Hematopoietic multipotent progenitor cell treated with erythropoietin and hydrocortisone succinate and interleukin-3 and kit ligand, for 17 days (in vitro differentiated cells): ENCODE measurements at regions not wholly inside any gene's neighbourhood (a gene's known extent, or its start where the extent isn't known, plus 50 kb on each side); places are given as distances from the start of the nearest gene placed in this dataset.

Experiments used
- DNase-seq: peaks from one replicate; pipeline ENCODE4 v3.0.0-alpha.2; 2015; ENCODE audit warnings: low spot score

DNA sequence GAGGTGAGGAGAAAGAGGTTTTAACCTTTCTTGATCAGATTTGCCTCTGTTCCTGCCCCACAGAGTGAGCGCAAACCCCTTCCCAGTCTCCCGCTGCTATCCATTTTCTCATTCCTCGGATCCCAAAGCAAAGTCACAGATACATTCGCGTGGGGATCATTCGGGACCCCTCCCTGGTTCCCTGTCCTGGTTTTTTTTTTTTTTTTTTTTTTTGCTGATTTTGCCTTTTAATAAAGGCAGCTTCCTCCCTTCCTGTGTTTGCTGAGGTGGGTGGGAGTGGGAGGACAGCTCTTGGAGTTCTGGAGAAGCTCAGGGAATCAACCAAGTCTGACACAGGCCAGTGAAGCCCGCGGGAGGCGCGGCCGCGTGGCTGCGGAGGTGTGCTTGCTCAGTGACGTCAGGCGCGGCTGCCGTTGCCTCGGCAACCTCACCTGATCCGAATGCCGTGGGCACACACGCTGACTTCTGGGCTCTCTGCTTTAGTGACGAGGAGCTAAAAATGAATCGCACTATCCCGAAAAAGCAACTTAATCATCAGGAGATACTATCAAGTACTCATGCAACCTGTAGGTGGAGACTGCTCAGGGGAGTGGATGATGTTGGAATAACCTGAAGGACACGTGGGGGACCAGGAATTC lies 106.4 kb downstream of the TBX19 start:
- DNase-seq, result no peak

DNA sequence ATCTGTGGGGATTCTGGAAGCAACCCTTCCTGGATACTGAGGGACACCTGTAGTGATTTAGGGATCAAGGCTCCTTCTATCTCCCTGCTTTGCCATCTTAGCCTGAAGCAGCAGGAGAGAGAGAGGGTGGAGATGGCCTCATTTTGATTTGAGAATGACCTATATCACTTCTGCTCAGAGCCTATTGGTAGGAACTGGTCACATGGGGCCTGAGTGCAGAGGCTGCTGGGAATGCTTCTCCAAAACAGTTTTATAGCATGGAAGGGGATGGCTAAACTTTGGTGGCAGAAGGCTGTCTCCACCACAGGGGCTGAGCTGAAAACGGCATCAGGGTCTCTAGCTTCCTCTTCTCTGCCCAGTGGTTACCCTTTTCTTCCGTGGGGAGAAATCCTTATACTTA lies 105.8 kb downstream of the TBX19 start:
- no peak for DNase-seq

DNA sequence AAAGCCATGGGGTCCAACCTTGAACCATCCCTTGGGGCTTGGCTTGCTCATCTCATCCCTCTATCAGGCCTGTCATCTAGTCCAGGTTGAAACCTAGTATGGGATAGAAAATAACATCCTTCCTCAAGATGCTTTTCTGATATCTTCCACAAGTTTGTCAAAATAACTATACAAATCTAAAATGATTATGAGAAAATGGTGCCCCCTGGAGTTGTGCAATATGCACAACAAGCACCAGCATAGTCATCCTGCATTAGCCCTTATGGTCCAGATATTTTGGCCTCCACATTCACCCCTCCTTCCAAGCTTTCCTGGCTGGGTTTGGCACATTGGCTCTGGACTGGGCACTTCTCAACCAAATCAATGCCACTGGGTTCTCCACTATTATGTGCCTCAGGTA lies 101.2 kb downstream of the TBX19 start:
- no peak for DNase-seq

DNA sequence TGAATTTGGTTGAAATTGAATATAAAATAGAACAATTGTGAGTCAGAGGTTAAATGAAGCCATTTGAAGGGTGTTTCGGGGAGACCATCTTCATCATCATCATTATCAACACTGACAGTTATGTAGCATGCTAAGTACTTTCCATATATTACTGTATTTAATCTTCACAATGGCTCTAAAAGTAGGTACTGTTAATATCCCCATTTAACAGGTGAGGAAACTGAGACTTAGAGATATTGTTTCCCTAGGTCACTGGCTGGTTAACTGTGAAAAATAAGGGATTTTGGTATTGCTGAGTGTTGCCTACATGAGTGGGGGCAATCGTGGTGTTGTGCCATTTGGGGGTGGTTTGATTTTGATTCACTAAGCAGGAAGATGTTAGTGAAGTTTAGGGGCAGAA lies 100.3 kb downstream of the TBX19 start:
- DNase-seq, result no peak

DNA sequence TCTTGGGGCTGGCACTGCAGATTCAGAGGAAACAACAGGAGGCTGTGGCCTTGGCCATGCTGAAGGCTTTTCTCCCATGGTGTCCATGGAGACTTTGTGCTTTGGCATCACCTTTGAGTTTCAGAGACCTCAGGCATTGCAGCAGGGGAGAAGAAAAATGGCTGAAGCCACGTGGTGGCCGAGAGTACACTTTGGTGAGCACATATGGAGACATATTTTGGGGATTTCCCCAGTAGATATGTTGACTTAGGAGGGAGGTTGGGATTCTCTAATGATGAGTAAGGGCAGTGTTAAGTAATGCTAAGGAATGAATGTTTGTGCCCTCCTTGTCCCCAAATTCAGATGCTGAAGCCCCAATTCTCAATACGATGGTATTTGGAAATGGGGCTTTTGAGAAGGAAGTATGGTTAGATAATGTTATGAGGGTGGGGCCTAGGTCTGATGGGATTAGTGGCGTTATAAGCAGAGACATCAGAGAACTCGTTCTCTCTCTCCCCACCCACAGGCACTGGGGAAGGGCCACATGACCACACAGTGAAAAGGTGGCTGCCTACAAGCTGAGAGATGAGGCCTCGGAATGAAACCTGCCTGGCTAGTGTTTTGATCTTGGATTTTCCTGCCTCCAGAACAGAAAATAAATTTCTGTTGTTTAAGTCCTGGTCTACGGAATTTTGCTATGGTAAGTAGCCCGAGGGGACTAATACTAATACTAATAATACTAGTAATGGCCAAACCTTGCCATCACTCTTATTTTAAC lies 98.6 kb downstream of the TBX19 start:
- no peak for DNase-seq

DNA sequence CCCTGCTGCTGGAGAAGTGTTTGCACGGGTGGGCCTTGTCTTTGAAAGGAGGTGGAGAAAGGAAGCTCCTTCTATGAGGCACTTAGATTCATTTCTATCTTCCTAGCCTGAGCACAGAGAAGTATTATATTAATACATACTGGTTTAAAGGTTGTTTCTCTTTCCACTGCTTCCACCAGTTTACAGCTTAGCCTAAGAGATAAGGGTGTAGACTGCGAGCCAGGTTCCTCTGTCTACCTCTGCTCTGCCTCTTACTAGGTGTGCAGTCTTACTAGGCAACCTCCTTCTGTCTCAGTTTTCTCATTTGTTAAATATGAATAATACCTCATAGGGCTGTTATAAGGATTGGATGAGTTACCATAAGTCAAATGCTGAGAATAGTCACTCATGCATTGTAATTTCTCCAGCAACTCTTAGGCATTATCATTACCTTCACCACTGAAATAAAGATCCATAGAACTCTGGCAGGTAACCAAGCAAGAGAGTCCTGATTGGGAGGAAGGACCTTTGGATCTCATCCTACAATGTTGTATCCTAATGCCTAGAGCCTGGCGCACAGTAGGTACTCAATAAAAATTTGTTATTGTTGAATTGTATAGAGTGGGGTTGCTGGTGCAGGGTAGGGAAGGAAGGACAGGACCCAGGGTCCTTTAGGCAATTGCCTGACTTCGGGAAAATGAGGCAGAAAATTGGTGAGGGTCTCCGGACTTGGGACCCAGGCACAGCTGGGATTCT lies 95.1 kb downstream of the TBX19 start:
- DNase-seq, result no peak

DNA sequence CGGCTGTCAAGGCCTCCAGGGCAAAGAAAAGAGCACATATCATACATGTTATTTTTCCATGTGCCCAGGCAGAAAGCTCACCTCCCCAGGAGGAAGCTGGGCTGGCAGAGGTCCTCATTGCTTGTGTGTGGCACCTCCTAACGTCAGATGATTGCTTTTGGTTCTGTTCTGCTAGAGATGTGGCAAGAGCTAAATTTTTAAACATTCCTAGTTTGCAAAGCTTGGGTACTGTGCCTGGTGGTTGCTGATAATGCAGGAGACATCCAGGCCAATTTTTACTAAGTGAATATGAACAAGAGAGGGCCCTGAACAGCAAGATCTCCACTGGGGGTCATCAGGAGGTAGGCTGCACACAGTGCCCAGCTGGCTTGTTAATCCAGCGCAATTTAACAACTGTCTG lies 93.9 kb downstream of the TBX19 start:
- DNase-seq, result no peak

DNA sequence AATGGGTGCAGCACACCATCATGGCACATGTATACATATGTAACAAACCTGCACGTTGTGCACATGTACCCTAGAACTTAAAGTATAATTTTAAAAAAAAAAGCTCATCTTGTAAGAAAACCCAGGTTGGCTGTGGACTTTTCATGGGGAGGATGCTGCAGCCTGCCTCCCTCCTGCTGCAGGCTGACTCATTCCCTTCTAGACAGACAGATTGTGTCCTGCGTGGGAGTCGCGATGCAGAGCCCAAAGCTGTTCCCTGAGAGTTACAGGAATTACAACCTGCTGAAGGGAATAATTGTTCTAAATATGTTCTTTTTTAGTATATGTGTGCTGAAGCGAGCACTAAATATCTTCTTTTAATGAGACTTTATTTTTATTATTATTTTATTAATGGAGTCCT lies 93.2 kb downstream of the TBX19 start:
- DNase-seq, result no peak

DNA sequence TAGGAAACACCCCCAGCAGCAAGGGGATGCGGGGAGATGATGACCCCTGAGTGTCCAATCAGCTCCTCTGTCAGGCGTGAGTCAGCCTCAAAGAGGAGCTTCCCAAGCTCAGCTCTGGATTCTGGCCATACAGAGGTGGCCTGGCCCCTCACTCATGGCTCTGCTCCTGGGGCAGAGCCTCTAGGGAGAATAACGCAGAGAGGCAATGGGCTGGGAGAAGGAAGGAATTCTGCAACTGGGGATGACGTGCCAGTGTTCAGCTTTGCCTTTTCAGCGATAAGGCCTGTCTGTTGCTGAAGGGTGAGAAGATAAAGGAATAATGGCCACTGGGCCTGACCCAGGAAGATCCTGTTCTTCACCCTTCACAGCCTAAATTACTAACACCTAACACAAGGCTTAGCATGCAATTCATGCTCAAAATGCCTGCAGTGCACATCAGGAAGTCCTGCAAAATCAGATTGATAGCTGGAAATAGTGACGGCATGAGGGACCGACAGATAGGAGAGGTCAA lies 92.2 kb downstream of the TBX19 start:
- no peak for DNase-seq

DNA sequence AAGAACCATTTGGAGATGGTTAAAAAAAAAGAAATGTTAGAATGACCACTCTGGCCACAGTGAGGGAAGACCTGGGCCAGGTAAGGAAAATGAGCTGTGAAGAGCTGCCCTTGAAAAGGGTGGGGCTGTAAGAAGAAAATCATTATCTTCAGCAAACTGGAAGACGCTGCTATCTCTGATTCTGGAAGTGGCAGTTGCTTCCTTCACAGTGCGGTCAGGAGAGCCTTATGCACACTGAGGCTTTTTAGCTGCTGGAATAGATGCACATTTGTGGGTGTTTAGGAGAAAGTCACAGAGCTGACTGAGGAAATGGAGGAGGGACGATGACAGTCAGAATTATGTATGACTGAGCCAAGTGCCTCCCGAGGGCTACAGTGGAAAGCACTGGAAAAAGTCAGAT lies 91.6 kb downstream of the TBX19 start:
- DNase-seq, result no peak

DNA sequence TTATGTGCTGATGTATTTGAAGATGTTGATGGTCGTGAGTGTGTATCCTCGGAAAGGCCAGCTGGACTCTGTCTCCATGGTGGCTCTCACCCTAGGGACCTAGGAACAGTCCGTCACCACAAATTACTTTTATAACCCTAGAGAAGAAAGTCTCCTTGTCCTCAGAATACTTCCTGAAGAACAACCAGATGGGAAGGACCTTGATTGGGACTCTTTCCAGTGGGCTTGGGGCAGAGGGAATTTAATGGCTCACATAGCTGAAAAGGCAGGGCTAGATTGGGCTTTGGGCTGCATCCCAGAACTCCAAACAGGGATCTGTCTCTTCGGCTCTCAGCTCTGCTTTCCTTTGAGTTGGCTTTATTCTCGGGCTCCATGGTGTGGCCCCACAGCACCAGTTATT lies 90.8 kb downstream of the TBX19 start:
- no peak for DNase-seq

DNA sequence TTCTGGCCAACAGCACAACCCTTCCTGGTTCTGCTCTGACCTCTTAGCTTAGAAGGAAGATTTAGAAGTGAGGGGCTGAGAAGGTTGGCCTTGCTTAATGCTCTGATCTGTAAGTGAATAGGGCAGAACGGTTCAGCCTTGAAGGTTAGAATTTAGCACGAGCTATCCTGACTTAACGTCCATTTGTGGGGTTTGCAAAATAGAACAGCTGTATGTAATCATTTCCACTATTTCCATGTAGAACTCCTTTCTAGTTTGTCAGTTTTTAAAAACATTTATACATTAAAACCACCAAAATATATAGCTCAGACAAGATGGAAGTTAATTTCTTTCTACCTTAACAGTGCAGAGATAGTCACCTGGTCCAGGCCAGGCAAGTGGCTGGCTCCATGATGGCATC lies 89.9 kb downstream of the TBX19 start:
- no peak for DNase-seq

DNA sequence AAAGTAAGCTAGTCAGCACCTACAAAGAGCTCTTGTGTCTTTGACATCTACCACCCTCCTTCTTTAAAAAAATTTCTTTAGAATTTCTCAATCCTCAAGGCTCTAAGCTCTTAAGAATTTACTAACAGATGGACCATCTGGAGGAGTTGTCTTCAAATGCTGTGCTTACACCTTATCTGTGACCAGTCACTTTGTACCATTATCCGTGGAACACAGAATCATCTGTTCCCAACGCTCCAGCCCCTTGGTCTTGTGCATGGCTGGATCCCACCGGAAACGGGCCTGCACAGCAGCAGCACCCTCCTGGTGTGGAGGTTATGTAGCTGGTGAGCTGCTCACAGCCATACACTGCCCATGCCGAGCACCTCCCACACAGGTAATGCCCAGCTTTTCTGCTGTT lies 89.0 kb downstream of the TBX19 start:
- no peak for DNase-seq

DNA sequence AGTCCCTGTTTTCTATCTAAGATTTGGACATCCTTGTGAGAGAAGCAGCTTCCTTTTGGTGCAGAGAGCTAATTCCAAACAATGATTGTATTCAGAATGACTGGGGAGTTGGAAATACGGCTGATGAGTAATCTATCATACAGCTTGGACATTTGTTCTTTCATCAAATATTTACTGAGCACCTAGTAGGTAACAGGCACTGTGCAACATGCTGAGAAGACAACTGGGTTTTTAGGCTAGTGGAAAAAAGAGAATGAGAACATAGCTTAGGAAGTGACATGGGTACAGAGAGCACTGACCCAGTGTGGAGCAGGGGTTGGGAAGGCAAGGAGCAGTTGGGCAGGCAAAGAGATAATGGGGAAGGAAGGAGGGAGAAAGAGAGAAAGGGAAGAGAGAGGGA lies 87.5 kb downstream of the TBX19 start:
- DNase-seq, result no peak

DNA sequence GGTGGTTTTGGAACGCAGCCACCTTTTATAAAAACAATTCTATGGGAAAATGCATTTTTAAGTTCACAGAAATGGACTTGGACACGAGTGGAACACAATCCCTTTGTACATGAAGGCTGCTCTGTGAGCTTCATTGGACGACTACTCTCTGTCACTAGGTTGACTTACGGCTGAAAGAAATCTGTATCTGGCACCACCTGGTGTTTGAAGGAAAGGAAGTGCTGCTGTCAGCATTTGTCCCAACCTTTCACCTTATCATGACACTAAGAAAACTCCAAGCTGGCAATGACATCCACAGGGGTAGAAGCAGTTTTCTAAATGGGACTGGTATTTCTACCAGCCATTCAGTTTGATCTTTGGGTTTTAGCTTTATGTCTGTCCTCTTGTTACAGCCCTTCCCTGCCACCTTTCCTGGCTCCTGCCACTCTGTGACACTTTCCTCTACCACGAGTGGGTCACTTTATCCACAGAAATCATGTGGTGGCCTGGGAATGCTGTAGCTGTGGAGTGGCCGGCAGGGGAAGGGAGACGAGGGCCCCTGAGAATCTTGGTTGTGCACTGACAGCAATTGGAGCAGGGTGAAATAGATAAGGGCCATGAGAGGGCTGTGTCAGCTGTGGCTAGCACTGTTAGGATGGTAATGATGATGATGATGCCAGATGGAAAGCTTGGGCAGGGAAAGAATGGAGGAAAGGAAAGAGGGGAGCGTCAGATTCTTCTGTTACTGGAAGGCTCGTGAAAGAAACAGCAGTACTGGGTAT lies 85.2 kb downstream of the TBX19 start:
- no peak for DNase-seq
